ENCODE measurements at regions not wholly inside any gene's neighbourhood (a gene's known extent, or its start where the extent isn't known, plus 50 kb on each side); places are given as distances from the start of the nearest gene placed in this dataset.

DNA sequence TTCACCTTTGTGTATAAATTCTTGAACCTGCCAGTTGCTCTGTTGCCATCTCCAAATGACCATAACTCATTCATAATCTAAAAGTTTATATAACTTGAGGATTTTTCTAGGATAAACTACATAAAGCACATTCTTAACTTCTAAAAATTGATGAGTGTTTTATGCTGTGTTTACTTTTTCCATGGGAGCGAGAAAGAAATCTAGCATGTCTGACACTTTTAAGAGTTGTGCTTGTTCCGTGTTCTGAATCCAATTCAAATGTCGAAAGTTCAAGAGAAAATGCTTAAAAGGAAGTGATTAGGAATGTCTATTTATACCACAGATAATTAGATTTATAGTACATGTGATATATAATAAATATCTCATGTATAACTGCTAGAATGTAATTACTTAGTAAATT lies 154.4 kb downstream of the DEPDC1B start:
- TF ChIP-seq, protein P1, sequence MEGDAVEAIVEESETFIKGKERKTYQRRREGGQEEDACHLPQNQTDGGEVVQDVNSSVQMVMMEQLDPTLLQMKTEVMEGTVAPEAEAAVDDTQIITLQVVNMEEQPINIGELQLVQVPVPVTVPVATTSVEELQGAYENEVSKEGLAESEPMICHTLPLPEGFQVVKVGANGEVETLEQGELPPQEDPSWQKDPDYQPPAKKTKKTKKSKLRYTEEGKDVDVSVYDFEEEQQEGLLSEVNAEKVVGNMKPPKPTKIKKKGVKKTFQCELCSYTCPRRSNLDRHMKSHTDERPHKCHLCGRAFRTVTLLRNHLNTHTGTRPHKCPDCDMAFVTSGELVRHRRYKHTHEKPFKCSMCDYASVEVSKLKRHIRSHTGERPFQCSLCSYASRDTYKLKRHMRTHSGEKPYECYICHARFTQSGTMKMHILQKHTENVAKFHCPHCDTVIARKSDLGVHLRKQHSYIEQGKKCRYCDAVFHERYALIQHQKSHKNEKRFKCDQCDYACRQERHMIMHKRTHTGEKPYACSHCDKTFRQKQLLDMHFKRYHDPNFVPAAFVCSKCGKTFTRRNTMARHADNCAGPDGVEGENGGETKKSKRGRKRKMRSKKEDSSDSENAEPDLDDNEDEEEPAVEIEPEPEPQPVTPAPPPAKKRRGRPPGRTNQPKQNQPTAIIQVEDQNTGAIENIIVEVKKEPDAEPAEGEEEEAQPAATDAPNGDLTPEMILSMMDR (IDR thresholded peaks at IDR 0.05), result no peak
- no peak for TF ChIP-seq ZFX (IDR thresholded peaks at IDR 0.05; ENCODE audit: borderline replicate concordance)
